Activated CD4-positive, CD25-positive, alpha-beta regulatory T cell (primary cell): ENCODE measurements at regions not wholly inside any gene's neighbourhood (a gene's known extent, or its start where the extent isn't known, plus 50 kb on each side); places are given as distances from the start of the nearest gene placed in this dataset.

Experiments used
- DNase-seq, 4 experiments: peaks; one replicate each; lab custom pipeline; 2025; lab: John Stamatoyannopoulos, UW

GRCh38 chr19:31784671-31785101 lies 435.4 kb upstream of the TSHZ3 start:
- DNase-seq = no peak

GRCh38 chr19:31801611-31802010 lies 452.4 kb upstream of the TSHZ3 start:
- no peak for DNase-seq

GRCh38 chr19:31803835-31804446 lies 454.7 kb upstream of the TSHZ3 start:
- no peak for DNase-seq

- no peak for DNase-seq
Measured at GRCh38 chr19:31804668-31805067, 455.4 kb upstream of the TSHZ3 start.

- DNase-seq = no peak
Measured at GRCh38 chr19:31810536-31811109, 461.4 kb upstream of the TSHZ3 start.

- DNase-seq = no peak
Measured at GRCh38 chr19:31817971-31818797, 468.9 kb upstream of the TSHZ3 start.

- no peak for DNase-seq
Measured at GRCh38 chr19:31818798-31819105, 469.5 kb upstream of the TSHZ3 start.

- DNase-seq = no peak
Measured at GRCh38 chr19:31819837-31820236, 470.6 kb upstream of the TSHZ3 start.

GRCh38 chr19:31821346-31821745 lies 472.1 kb upstream of the TSHZ3 start:
- no peak for DNase-seq

- DNase-seq = no peak
Measured at GRCh38 chr19:31825134-31826094, 476.2 kb upstream of the TSHZ3 start.

GRCh38 chr19:31826325-31826724 lies 477.1 kb upstream of the TSHZ3 start:
- no peak for DNase-seq

- no peak for DNase-seq
Measured at GRCh38 chr19:31831421-31832175, 482.4 kb upstream of the TSHZ3 start.

GRCh38 chr19:31832176-31832548 lies 482.9 kb upstream of the TSHZ3 start:
- no peak for DNase-seq

GRCh38 chr19:31834070-31834469 lies 484.8 kb upstream of the TSHZ3 start:
- no peak for DNase-seq

GRCh38 chr19:31838163-31838815 lies 489.1 kb upstream of the TSHZ3 start:
- no peak for DNase-seq

- DNase-seq = no peak
Measured at GRCh38 chr19:31840371-31840770, 491.1 kb upstream of the TSHZ3 start.

- DNase-seq = no peak
Measured at GRCh38 chr19:31841755-31842154, 492.5 kb upstream of the TSHZ3 start.

- DNase-seq = no peak
Measured at GRCh38 chr19:31863122-31863521, 482.3 kb upstream of the ZNF507 start.

GRCh38 chr19:31874313-31874712 lies 471.1 kb upstream of the ZNF507 start:
- no peak for DNase-seq

GRCh38 chr19:31875591-31875990 lies 469.8 kb upstream of the ZNF507 start:
- no peak for DNase-seq

- DNase-seq = no peak
Measured at GRCh38 chr19:31880283-31880682, 465.1 kb upstream of the ZNF507 start.
